ENCODE measurements at regions not wholly inside any gene's neighbourhood (a gene's known extent, or its start where the extent isn't known, plus 50 kb on each side); places are given as distances from the start of the nearest gene placed in this dataset.

DNA sequence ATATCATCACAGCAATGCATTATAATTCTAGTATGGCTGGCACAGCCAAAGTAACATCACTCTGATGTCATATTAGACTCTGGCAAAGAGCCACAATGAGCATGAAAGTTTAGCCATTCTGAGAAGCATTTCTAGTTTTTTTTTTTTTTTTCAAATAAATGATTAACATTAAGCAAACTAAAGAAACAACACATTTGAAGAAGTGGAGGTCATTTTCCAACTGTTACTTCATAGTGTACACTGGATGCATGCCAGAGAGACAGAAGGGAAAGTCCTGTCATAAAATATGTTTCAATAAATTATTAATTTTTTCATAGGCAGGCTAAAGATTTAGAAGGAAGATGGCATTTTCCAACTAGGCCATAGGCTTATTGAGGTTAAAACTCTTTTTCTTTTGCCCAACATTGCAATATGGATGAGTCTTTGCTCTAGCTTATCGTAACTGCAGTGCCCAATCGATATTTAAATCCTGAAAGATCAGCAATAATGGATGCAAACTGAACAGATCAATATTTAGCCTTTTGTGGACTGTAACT lies 1630.4 kb upstream of the ACVR2A start:
- TF ChIP-seq, protein P1, sequence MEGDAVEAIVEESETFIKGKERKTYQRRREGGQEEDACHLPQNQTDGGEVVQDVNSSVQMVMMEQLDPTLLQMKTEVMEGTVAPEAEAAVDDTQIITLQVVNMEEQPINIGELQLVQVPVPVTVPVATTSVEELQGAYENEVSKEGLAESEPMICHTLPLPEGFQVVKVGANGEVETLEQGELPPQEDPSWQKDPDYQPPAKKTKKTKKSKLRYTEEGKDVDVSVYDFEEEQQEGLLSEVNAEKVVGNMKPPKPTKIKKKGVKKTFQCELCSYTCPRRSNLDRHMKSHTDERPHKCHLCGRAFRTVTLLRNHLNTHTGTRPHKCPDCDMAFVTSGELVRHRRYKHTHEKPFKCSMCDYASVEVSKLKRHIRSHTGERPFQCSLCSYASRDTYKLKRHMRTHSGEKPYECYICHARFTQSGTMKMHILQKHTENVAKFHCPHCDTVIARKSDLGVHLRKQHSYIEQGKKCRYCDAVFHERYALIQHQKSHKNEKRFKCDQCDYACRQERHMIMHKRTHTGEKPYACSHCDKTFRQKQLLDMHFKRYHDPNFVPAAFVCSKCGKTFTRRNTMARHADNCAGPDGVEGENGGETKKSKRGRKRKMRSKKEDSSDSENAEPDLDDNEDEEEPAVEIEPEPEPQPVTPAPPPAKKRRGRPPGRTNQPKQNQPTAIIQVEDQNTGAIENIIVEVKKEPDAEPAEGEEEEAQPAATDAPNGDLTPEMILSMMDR (conservative IDR thresholded peaks at IDR 0.05; ENCODE audit: low read depth, low read length): no peak
- DNase-seq (ENCODE audit: low read depth): no peak
- H3K4me3 ChIP-seq (ENCODE audit: low read length): no peak overlapping the region

DNA sequence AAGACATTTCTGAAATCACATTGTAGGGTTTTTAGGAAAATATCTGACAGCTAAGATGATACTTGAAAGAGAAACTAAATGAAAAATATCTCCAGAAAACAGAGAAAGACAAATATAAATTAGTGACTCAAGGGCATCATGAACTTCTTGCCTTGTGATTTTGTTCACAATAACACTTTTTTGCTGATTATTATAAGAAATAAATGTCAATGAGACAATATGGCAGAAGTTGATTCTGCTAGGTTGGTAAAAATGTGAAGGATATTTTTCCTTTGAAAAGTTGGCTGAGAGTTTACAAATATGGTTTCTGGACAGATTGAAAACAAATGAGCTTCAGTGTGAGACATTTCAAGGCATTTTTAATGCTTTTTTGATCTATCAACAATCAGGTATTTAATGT lies 1631.2 kb upstream of the ACVR2A start:
- DNase-seq (ENCODE audit: low read depth): no peak
- TF ChIP-seq, protein P1 (conservative IDR thresholded peaks at IDR 0.05; ENCODE audit: low read depth, low read length): no peak
- H3K4me3 ChIP-seq (ENCODE audit: low read length): no peak overlapping the region

DNA sequence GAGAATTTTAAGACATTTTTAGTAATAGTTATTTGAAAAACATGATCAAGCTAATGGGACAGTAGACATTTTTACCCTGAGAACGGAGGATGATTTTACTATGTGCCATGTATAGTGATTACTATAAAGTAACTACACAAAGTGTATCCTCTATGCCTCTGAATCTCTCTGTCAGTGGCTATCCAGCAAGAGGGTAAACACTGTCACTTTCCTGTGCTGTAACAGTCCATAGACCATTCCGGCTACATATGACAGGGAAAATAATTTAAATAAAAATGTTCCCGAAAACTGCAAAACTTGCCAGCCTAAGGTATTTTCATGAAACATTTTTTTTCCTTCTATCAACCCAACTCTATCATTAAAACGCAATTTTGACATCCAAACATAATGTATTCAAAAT lies 1632.2 kb upstream of the ACVR2A start:
- H3K4me3 ChIP-seq (ENCODE audit: low read length): no peak overlapping the region
- DNase-seq (ENCODE audit: low read depth): no peak
- TF ChIP-seq, protein P1 (conservative IDR thresholded peaks at IDR 0.05; ENCODE audit: low read depth, low read length): no peak

DNA sequence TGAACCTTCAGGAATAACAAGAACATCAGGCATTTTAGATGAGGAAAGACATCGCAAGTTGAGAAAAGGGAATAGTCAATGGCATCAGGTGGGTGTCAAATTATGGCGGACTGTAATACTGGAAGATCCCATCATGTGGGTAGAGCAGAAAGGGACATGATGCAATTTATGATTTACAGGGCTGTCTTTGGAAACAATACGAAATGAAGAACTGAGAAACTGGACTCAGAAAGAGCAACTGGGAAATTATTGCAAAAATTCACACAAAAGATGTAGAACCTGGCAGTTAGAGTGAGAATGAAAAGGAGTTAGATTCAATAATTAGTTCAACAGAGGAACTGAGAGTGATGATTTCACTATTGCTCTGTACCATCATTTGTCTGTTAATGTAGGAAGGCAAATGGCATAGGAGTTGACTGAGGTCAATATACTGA lies 1635.0 kb upstream of the ACVR2A start:
- no peak for DNase-seq (ENCODE audit: low read depth)
- H3K4me3 ChIP-seq (ENCODE audit: low read length): no peak overlapping the region
- TF ChIP-seq, protein P1 (conservative IDR thresholded peaks at IDR 0.05; ENCODE audit: low read depth, low read length): no peak

DNA sequence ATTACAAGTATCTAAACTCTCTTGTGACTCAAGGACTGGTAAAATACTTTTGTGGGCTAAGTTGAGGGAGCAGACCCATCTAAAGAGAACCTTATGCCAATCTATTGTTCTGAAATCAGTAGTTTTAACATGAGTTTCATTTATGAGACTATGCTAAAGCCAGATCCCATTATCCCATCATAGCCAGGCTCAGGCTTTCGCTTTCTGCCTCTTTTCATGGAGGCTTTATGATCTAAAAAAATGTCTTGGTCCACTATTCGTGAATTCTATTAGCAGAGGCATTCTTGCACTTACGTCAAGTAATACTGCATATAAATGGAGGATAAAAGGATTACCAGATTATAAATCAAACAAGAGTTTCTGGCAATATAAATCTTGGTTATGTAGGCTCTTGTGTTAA lies 1636.9 kb upstream of the ACVR2A start:
- no peak for DNase-seq (ENCODE audit: low read depth)
- TF ChIP-seq, protein P1 (conservative IDR thresholded peaks at IDR 0.05; ENCODE audit: low read depth, low read length): no peak
- H3K4me3 ChIP-seq (ENCODE audit: low read length): no peak overlapping the region

DNA sequence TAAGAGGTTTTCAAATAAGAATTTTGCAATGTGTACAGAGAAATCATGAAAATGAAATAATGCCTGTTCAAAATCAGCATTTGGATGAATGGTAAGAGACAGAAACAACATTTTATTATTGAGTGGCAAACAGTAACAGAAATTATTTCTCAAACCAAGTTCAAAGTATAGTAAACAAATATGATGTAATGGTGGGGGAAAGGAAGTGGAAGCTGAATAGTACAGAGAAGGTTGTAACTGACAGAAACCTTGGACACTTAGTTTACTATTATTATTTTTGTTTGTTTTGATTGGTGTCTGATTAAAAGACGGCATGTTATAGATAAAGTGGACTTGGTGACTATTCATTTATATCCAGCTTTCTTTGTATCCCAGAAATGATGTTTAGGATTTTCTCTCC lies 1637.4 kb upstream of the ACVR2A start:
- no peak for DNase-seq (ENCODE audit: low read depth)
- TF ChIP-seq, protein P1 (conservative IDR thresholded peaks at IDR 0.05; ENCODE audit: low read depth, low read length): no peak

DNA sequence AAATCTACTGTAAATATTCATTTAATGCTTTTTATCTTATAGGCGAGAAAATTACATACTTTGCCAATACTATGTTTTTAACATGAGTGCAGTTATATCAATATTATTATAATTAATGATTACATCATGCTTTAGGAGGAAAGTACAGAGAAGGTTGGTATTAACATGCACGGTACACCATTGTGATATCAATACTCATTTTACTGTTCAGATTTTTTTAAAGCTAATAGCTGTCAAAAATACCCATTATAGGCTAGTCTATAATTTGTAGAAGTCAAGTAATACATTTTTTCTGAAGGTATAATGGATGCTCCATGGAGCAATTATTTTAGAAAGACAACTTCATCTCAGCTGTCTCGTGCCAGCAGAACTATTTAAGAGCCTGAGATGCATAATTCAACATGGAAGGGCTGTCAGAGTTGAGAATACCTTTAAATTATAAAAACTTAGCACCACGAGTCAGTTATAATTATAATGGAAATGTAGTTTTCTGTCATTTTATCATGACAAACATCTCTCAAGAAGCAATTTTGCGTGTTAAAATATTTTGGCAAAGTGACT lies 1641.7 kb upstream of the ACVR2A start:
- TF ChIP-seq, protein P1 (conservative IDR thresholded peaks at IDR 0.05; ENCODE audit: low read depth, low read length): no peak
- no peak overlapping the region for H3K4me3 ChIP-seq (ENCODE audit: low read length)
- no peak for DNase-seq (ENCODE audit: low read depth)

More for the DNA sequence above, 1637.4 kb upstream of the ACVR2A start:
- H3K4me3 ChIP-seq (ENCODE audit: low read length): no peak overlapping the region
